HG03571 (cell line): ENCODE measurements at regions not wholly inside any gene's neighbourhood (a gene's known extent, or its start where the extent isn't known, plus 50 kb on each side); places are given as distances from the start of the nearest gene placed in this dataset.

Experiments used
- ATAC-seq: cut with Tn5 transposase; IDR thresholded peaks from one replicate; pipeline ENCODE4 v1.9.1; 2021; ENCODE audit not compliant: unreplicated experiment

- no peak for ATAC-seq
These were observed 314.7 kb upstream of the DACH1 start for GRCh38 chr13:72181661-72182060.

GRCh38 chr13:72180253-72180952 is 313.4 kb upstream of the DACH1 start:
- ATAC-seq, result no peak

- ATAC-seq, result no peak
These were observed 307.5 kb upstream of the DACH1 start for GRCh38 chr13:72174549-72174948.

GRCh38 chr13:72170571-72170970 is 303.6 kb upstream of the DACH1 start:
- no peak for ATAC-seq

GRCh38 chr13:72168126-72168855 is 301.3 kb upstream of the DACH1 start:
- no peak for ATAC-seq

GRCh38 chr13:72166102-72166650 is 299.2 kb upstream of the DACH1 start:
- no peak for ATAC-seq

GRCh38 chr13:72165276-72165675 is 298.3 kb upstream of the DACH1 start:
- ATAC-seq, result no peak

- no peak for ATAC-seq
These were observed 297.8 kb upstream of the DACH1 start for GRCh38 chr13:72164811-72165210.

GRCh38 chr13:72163678-72164077 is 296.7 kb upstream of the DACH1 start:
- no peak for ATAC-seq

GRCh38 chr13:72160977-72161376 is 294.0 kb upstream of the DACH1 start:
- ATAC-seq, result no peak

GRCh38 chr13:72156760-72157159 is 289.8 kb upstream of the DACH1 start:
- ATAC-seq, result no peak

- no peak for ATAC-seq
These were observed 286.3 kb upstream of the DACH1 start for GRCh38 chr13:72153272-72153671.

GRCh38 chr13:72151241-72151640 is 284.2 kb upstream of the DACH1 start:
- no peak for ATAC-seq

GRCh38 chr13:72150502-72150901 is 283.5 kb upstream of the DACH1 start:
- no peak for ATAC-seq

GRCh38 chr13:72149701-72150100 is 282.7 kb upstream of the DACH1 start:
- no peak for ATAC-seq

- ATAC-seq, result no peak
These were observed 279.8 kb upstream of the DACH1 start for GRCh38 chr13:72146816-72147215.

GRCh38 chr13:72145383-72145782 is 278.4 kb upstream of the DACH1 start:
- ATAC-seq, result no peak

- no peak for ATAC-seq
These were observed 277.6 kb upstream of the DACH1 start for GRCh38 chr13:72144636-72145035.

- ATAC-seq, result no peak
These were observed 275.0 kb upstream of the DACH1 start for GRCh38 chr13:72141855-72142519.

GRCh38 chr13:72139192-72139591 is 272.2 kb upstream of the DACH1 start:
- no peak for ATAC-seq

GRCh38 chr13:72132075-72132474 is 265.1 kb upstream of the DACH1 start:
- ATAC-seq, result no peak

GRCh38 chr13:72129117-72129516 is 262.1 kb upstream of the DACH1 start:
- ATAC-seq, result no peak
